HG03108 (cell line): ENCODE measurements at regions not wholly inside any gene's neighbourhood (a gene's known extent, or its start where the extent isn't known, plus 50 kb on each side); places are given as distances from the start of the nearest gene placed in this dataset.

Experiments
- ATAC-seq: cut with Tn5 transposase; IDR thresholded peaks from one replicate; pipeline ENCODE4 v1.9.1; 2021; ENCODE audit warnings: moderate library complexity; ENCODE audit not compliant: unreplicated experiment

GRCh38 chr17:72512649-72513556 lies 392.1 kb downstream of the SOX9 start:
- ATAC-seq, result no peak

- ATAC-seq, result no peak
Observed at GRCh38 chr17:72514321-72514861, 393.6 kb downstream of the SOX9 start.

- no peak for ATAC-seq
Observed at GRCh38 chr17:72514891-72515290, 394.1 kb downstream of the SOX9 start.

GRCh38 chr17:72515291-72516065 lies 394.7 kb downstream of the SOX9 start:
- ATAC-seq, result no peak

DNA sequence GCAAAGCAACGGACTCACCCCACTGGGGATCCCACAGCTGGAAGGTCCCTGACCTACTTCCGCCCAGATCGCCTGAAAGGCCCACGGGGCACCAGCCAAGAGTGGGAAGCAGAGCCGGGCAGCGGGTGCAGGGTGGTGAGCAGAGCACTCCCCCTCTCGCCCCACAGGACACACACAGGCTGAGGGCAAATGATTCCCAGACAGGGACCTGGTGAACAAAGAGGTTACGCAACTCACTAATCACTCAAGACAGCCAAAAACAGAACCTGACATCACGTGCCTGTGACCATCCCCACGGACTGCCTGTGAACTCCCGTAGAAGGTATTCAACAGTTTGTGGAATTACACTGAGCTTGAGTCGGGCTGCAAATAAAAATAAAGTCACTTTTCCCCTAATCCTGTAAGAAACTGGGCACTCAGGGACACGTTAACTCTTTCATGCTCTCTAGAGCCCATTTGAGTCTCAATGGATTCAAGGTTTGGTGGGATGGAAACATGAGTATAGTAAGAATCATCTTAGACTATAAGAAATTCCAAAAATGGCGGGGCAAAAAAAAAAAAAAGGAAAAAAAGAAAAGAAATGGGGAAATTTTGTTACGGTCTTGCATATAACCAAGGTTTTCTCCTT lies 396.1 kb downstream of the SOX9 start:
- ATAC-seq, result no peak

DNA sequence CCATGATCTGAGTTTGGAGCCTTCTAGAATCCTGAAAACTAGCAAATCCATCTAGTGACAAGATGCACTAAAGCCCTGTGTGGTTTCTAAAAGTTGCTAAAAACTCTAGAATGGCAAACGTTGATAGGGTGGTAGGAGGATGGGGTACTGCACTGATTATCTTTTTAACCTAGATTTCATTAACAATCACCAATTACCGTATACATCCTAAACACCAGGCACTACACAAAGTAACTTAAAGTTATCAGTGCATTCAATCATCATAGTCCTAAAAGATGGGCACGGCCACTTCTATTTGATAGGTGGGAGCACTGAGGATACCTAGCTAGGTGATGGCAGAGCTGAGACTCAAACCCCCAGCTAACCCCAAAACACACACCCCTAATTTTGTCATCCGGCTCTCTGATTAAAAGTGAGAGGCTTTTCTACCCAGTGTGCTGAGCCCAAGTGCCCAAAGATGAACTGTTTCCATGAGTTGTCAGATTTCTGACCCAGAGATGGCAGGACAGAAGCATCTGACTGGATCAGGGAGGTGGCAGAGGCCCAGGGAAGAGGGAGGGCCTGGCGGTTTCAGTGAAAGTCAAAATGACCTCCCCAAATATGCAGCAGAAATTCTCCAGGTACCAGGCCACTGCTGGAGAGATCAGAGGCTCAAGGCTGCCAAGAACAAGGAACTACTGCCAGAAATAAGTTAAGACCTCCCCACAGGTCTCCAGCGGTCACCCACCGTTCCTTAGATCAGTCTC lies 396.8 kb downstream of the SOX9 start:
- no peak for ATAC-seq

DNA sequence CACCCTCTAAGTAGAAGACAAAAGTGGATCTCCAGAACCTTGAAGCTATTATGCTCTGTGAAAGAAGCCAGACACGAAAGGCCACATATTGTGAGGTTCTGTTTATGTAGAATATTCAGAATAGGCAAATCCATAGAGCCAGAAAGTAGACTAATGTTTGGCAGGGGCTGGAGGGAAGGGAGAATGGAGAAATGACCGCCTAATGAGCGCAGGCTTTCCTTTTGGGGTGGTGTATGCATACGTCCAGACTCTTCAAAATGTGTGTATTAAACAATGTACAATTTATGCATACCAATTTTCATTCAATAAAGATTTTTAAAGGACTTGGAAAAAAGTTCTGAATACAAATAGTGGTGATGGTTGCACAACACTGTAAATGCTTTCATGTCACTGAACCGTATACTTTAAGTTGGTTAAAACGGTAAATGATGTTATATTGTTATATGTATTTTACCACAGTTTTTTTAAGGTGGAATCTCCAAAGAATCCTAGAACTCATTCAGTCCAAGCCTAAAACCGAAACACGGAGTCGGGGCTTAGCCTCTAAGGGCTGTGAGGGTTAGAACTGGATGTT lies 397.4 kb downstream of the SOX9 start:
- ATAC-seq, result no peak

DNA sequence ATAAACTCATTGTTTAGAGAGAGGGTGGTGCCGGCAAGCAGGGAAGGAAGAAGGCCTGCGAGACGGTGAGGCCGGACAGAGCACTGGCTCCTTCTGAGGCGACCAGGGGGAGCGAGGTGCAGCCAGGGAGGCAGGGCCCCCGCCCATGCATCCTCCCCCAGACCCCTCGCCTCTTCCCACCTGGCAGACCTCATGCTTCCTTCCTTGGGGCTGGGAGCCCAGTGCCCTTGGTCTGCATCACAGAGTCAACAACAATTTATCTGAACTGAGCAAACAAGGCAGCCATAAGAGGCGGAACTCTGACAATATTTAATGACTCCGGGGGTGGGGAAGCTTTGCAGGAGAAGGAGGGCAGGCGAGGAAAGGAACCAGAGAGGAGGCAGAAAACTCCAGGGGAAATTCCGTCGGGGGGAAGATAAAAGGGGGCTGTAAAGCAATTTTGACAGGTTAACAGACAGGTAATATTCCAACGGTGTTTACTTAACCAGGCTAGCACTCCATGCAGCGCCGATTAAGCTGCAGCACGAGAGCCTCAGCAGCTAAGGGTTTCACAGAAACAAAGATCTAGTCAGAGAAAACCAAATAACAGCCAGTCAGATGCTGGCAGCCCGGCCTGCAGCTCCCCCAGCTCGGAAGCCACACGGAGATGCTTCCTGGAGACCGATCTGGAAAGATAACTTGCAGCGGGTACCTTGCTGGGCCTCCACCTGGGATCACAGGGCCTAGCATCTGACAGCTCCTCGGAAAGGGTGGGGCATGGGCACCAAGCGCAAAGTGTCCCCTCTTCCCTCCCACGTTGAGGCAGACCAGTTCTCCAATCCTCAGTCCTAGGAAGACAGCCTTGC lies 398.2 kb downstream of the SOX9 start:
- ATAC-seq, result no peak

DNA sequence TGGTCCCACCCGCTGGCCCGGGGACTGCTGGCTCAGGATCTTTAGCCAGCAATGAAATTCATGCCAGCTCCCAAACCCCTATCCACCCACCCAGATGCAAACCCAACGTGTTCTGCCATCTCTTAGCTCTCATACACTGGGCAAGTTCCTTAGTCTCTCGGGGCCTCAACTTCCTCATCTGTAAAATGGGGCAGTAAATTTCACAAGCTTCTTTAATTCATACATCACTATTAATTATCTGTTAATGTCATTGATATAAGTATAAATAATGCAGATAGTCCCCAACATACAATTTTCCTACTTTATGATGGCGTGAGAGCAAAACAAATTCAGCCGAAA lies 398.7 kb downstream of the SOX9 start:
- no peak for ATAC-seq

DNA sequence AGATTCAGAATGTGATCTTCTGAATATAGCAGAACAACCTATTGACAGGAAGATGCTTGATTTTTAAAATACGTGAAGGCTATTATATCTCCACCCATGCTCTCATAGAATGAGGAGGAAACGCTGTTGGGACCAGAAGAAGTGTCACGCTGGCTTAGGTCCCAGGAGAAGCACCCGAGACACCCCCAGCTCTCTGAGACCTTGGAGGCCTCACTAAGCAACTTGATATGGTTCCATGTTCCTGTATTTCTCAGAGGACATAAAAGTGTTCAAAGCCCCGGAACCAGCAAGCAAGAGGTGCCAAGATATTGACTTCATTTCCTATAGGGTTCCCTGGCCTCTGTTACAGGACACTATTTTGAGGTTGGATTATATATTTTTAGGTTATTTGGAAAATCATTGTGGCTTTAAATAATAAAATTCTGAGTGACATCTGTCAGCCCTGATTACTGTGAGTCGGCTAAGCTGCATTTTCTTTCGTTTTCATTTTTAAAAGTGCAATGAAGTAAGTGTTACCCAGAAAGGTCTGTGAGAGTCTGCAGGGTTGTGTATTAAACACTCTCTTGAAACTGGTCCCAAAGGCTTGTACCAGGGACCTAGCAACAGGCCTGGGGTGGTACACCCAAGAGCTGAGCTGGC lies 400.0 kb downstream of the SOX9 start:
- no peak for ATAC-seq

GRCh38 chr17:72523491-72523890 lies 402.7 kb downstream of the SOX9 start:
- no peak for ATAC-seq

- no peak for ATAC-seq
Observed at GRCh38 chr17:72525225-72526015, 404.6 kb downstream of the SOX9 start.

DNA sequence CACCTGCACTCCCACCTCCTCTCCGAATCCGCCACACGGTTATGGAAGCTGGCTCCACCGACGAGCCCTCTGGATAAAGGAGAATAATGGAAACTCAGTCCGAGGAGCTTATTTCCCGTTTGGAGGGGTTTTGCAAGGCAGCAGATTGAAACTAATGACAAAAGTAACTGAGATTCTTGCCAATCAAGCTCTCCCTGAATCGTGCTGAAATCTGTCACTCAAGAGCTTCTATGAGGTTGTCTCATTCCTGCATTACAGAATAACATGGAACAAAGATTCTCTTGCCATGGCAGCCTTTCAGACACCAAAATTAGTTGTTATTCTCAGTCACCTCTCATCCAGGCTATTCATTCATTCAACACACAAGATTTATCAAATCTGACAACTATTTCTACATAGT lies 405.9 kb downstream of the SOX9 start:
- ATAC-seq, result no peak

GRCh38 chr17:72527789-72528188 lies 407.0 kb downstream of the SOX9 start:
- ATAC-seq, result no peak

DNA sequence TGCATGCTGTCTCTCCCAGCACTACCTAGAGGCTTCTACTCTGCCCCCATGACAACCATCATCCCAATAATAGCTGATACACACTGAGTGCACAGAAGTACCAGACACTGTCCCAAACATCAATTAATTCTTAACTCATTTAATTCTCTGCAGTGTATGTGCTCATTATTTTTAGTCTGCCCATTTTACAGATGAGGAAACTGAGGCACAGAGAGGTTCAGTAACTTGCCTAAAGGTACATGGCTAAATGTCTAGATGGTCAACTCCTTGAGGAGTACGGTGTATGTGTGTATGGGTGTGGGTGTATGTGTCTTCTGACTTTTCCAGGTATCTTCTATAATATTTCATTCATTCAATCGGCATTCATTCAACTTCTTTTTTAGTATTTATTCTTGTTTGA lies 407.9 kb downstream of the SOX9 start:
- ATAC-seq, result no peak

DNA sequence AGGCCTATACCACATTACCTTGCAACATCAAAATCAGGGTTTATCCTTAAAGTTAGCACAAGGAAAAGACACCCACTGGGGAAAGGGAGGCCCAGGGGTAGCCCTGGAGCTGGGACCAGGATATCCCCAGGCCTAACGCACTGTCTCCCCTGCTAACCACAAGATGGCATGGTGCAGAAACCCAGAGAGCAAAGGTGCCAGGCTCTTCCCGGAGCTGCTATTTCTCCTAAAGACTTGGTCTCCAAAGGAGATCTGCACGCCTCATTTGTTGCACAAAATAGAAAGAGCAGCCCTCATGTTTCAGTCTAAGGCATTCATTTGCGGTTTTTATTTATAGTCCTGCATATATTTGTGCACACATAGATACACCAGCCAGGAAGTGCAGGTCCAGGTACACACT lies 408.6 kb downstream of the SOX9 start:
- no peak for ATAC-seq

DNA sequence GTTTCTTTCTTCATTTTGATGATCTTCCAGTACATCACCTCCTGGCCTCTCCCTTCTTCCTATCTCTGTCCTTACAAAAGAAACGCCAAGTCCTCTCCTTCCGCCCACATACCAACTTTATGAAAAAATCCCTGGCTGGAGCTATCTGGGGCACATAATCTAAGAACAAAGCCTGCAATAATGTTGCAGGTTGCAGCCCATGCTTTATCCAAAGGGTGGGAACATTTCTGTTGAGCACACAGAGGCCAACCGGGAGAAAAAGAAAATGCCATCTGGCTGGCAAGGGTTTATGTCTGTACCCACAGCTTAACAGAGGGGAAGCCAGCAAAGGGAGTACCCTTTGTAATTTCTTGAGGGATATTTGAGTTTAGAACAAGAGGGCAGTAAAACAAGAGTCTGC lies 409.6 kb downstream of the SOX9 start:
- no peak for ATAC-seq

GRCh38 chr17:72531729-72532128 lies 410.9 kb downstream of the SOX9 start:
- no peak for ATAC-seq
